ENCODE measurements at regions not wholly inside any gene's neighbourhood (a gene's known extent, or its start where the extent isn't known, plus 50 kb on each side); places are given as distances from the start of the nearest gene placed in this dataset.

- no peaks in the 10 kb centered on the region for H3K4me1 Mint-ChIP-seq
Measured at GRCh38 chr13:34303346-34303745, 485.4 kb downstream of the RFC3 start.

DNA sequence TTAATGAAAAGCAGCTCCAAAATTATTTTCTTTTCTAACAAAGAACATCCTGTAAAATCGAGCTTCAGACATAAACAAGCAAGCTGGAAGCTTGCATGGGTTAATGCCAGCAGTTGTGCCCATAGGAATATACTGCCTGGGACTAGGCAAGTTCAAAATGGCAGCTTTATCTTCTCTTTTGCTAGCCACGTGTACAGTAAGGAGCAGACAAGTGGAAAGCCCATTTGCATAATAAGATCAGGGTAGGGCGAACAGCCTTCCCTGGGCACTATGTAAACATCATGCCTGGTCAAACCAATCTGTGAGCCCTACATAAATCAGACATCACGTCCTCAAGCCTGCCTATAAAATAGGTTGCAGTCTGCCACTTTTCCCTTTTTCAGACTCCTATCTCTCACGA is 489.7 kb downstream of the RFC3 start:
- Histone ChIP-seq H3K27ac (ENCODE audit: low read length in 2 of 2) (no peak overlapping the region), H2AFZ (ENCODE audit: insufficient read depth, low read depth, low read length, poor library complexity, severe bottlenecking) (no peak overlapping the region), H3K4me1 (ENCODE audit: control insufficient read depth in 2 of 2, insufficient read depth in 2 of 2, low read length in 2 of 2) (no peaks in the 10 kb centered on the region), H3K36me3 (replicated peaks in 1 of 2; ENCODE audit: control extremely low read depth in 1 of 2, control insufficient read depth in 1 of 2, extremely low read depth in 1 of 2, insufficient read depth in 2 of 2, low read length in 1 of 2) (no peaks in the 10 kb centered on the region), H3K79me2 (ENCODE audit: control insufficient read depth, insufficient read depth, low read length) (no peaks in the 10 kb centered on the region), H3K9me3 (ENCODE audit: control extremely low read depth in 1 of 3, control insufficient read depth in 2 of 3, insufficient read depth in 1 of 3, low read length in 2 of 3) (peaks cover 0 to 1% (median 0%) of the 10 kb centered on the region in 3 donors), H3K9ac (ENCODE audit: low read length) (no peak overlapping the region), H4K20me1 (ENCODE audit: control insufficient read depth, insufficient read depth, low read length, poor library complexity, severe bottlenecking) (no peaks in the 10 kb centered on the region), H3K27me3 (replicated peaks in 1 of 4; ENCODE audit: control extremely low read depth in 1 of 4, control insufficient read depth in 3 of 4, insufficient read depth in 4 of 4, low read length in 3 of 4) (no peaks in the 10 kb centered on the region), H3K4me2 (replicated peaks; ENCODE audit: low read depth, low read length, poor library complexity, severe bottlenecking) (no peak overlapping the region), H3K4me3 (ENCODE audit: control extremely low read depth in 1 of 5, extremely low read depth in 1 of 5, insufficient read depth in 1 of 5, low read depth in 2 of 5, low read length in 4 of 5) (no peak overlapping the region)
- ChIA-PET CTCF (no interaction called here), POLR2A (no interaction called here)
- no peaks in the 10 kb centered on the region for H3K4me1 Mint-ChIP-seq
- TF ChIP-seq EZH2 (IDR thresholded peaks at IDR 0.05; ENCODE audit: borderline replicate concordance, insufficient read depth, low read depth, low read length, poor library complexity, severe bottlenecking) (no peak), CTCF (IDR thresholded peaks at IDR 0.05) (no peak)
- H3K27me3 Mint-ChIP-seq = no peaks in the 10 kb centered on the region
- WGBS (ENCODE audit: insufficient coverage) = 75% methylated on average over 4 of the region's 5 CpGs
- DNase-seq = no peak
- H3K27ac Mint-ChIP-seq = no peak overlapping the region
- intact Hi-C loops (cut with micrococcal nuclease) = no loop called here
- H3K9me3 Mint-ChIP-seq (ENCODE audit: insufficient read depth) = no peaks in the 10 kb centered on the region
- no peak for ATAC-seq (ENCODE audit: low read depth)
- no peak overlapping the region for H3K4me3 Mint-ChIP-seq

More at GRCh38 chr13:34303346-34303745, 485.4 kb downstream of the RFC3 start:
- no peaks in the 10 kb centered on the region for H3K36me3 ChIP-seq (replicated peaks in 1 of 2; ENCODE audit: control extremely low read depth in 1 of 2, control insufficient read depth in 1 of 2, extremely low read depth in 1 of 2, insufficient read depth in 2 of 2, low read length in 1 of 2)
- H2AFZ ChIP-seq (ENCODE audit: insufficient read depth, low read depth, low read length, poor library complexity, severe bottlenecking) = no peak overlapping the region
- H3K27me3 ChIP-seq (replicated peaks in 1 of 4; ENCODE audit: control extremely low read depth in 1 of 4, control insufficient read depth in 3 of 4, insufficient read depth in 4 of 4, low read length in 3 of 4) = no peaks in the 10 kb centered on the region
- no peaks in the 10 kb centered on the region for H3K79me2 ChIP-seq (ENCODE audit: control insufficient read depth, insufficient read depth, low read length)
- no peaks in the 10 kb centered on the region for H4K20me1 ChIP-seq (ENCODE audit: control insufficient read depth, insufficient read depth, low read length, poor library complexity, severe bottlenecking)
- H3K4me3 ChIP-seq (ENCODE audit: control extremely low read depth in 1 of 5, extremely low read depth in 1 of 5, insufficient read depth in 1 of 5, low read depth in 2 of 5, low read length in 4 of 5) = no peak overlapping the region
- ChIA-PET POLR2A (no interaction called here), CTCF (no interaction called here)
- ATAC-seq (ENCODE audit: low read depth) (no peak), DNase-seq (no peak)
- intact Hi-C loops (cut with micrococcal nuclease) = no loop called here
- no peaks in the 10 kb centered on the region for H3K27me3 Mint-ChIP-seq
- no peak overlapping the region for H3K27ac Mint-ChIP-seq
- peaks cover 0 to 1% (median 0%) of the 10 kb centered on the region in 3 donors for H3K9me3 ChIP-seq (ENCODE audit: control extremely low read depth in 1 of 3, control insufficient read depth in 2 of 3, insufficient read depth in 1 of 3, low read length in 2 of 3)
- no peak for TF ChIP-seq EZH2 (IDR thresholded peaks at IDR 0.05; ENCODE audit: borderline replicate concordance, insufficient read depth, low read depth, low read length, poor library complexity, severe bottlenecking)
- H3K9me3 Mint-ChIP-seq (ENCODE audit: insufficient read depth) = no peaks in the 10 kb centered on the region
- no peak overlapping the region for H3K27ac ChIP-seq (ENCODE audit: low read length in 2 of 2)
- no peak overlapping the region for H3K9ac ChIP-seq (ENCODE audit: low read length)
- no peak overlapping the region for H3K4me2 ChIP-seq (replicated peaks; ENCODE audit: low read depth, low read length, poor library complexity, severe bottlenecking)
- H3K4me1 ChIP-seq (ENCODE audit: control insufficient read depth in 2 of 2, insufficient read depth in 2 of 2, low read length in 2 of 2) = no peaks in the 10 kb centered on the region
- no peak overlapping the region for H3K4me3 Mint-ChIP-seq
